H1 (cell line): ENCODE measurements at regions not wholly inside any gene's neighbourhood (a gene's known extent, or its start where the extent isn't known, plus 50 kb on each side); places are given as distances from the start of the nearest gene placed in this dataset.

Experiments used
- CTCF ChIA-PET: fragments of 300-600 bp; sonication (Branson Sonifier 250); formaldehyde crosslinking; loops from one replicate; lab custom pipeline; 2021; ENCODE audit not compliant: partially characterized antibody; lab: Charles Lee
- POLR2A ChIA-PET: fragments of 300-600 bp; sonication (Branson Sonifier 250); formaldehyde crosslinking; loops from one replicate; lab custom pipeline; 2021; ENCODE audit warnings: inconsistent platforms; ENCODE audit not compliant: partially characterized antibody; lab: Charles Lee
- DNase-seq, 2 experiments: peaks; one replicate each; pipeline versions ENCODE4 v3.0.0 to v3.0.0-alpha.2; 2010 to 2022; ENCODE audit warnings: low spot score in 2 of 2, low read depth in 1 of 2, mixed read lengths in 1 of 2
- FAIRE-seq: peaks from 2 replicates; lab custom pipeline; 2011; peaks lifted over from hg19 to GRCh38; lab: Jason Lieb, UNC
- H2AFZ ChIP-seq: 2 replicates; pipeline ENCODE4 v1.8.1; 2012; ENCODE audit warnings: low read length, inconsistent platforms
- H2AK5ac ChIP-seq: 2 replicates; pipeline ENCODE4 v1.6.1; 2013; ENCODE audit warnings: low read depth, low read length
- H2BK120ac ChIP-seq: replicated peaks from 2 replicates; pipeline ENCODE3; 2013; ENCODE audit warnings: low read depth, low read length, inconsistent platforms
- H2BK12ac ChIP-seq: 2 replicates; pipeline ENCODE4 v1.6.1; 2013; ENCODE audit warnings: low read depth, low read length
- H2BK15ac ChIP-seq: 2 replicates; pipeline ENCODE4 v1.6.1; 2013; ENCODE audit warnings: low read length
- H2BK20ac ChIP-seq: 2 replicates; pipeline ENCODE4 v1.6.1; 2013; ENCODE audit warnings: low read length
- H2BK5ac ChIP-seq: 2 replicates; pipeline ENCODE4 v1.6.1; 2013; ENCODE audit warnings: low read depth, low read length
- H3K14ac ChIP-seq: 2 replicates; pipeline ENCODE4 v1.6.1; 2013; ENCODE audit warnings: inconsistent platforms; ENCODE audit not compliant: insufficient read length
- H3K18ac ChIP-seq: 2 replicates; pipeline ENCODE4 v1.6.1; 2013; ENCODE audit warnings: low read length; ENCODE audit errors: extremely low read depth
- H3K23ac ChIP-seq: 2 replicates; pipeline ENCODE4 v1.6.1; 2013; ENCODE audit warnings: inconsistent platforms; ENCODE audit not compliant: insufficient read length
- H3K23me2 ChIP-seq: 2 replicates; pipeline ENCODE4 v1.6.1; 2013; ENCODE audit warnings: low read depth, low read length
- H3K27ac ChIP-seq: 2 replicates; pipeline ENCODE4 v1.6.1; 2011; ENCODE audit warnings: low read depth, low read length, inconsistent platforms
- H3K27me3 ChIP-seq, 4 experiments: replicated peaks in 1 of 4; 1 replicate in 1 of 4; 2 replicates in 3 of 4; pipeline versions ENCODE4 v1.6.1 to v1.8.1; 2011 to 2013; ENCODE audit warnings: low read length in 3 of 4, mild to moderate bottlenecking in 3 of 4, inconsistent platforms in 2 of 4, mixed read lengths in 2 of 4, moderate library complexity in 1 of 4; ENCODE audit not compliant: control insufficient read depth in 3 of 4, insufficient read depth in 3 of 4; ENCODE audit errors: extremely low read depth in 1 of 4
- H3K36me3 ChIP-seq, 4 experiments: 2 replicates each; pipeline versions ENCODE4 v1.6.1 to v1.8.1; 2011 to 2013; ENCODE audit warnings: mild to moderate bottlenecking in 4 of 4, low read length in 3 of 4, moderate library complexity in 2 of 4, control low read depth in 1 of 4, inconsistent platforms in 1 of 4; ENCODE audit not compliant: insufficient read depth in 4 of 4, control insufficient read depth in 2 of 4
- H3K4ac ChIP-seq: replicated peaks from 2 replicates; pipeline ENCODE3; 2013; ENCODE audit warnings: low read length, low read depth, mixed read lengths, inconsistent platforms; ENCODE audit not compliant: insufficient read length
- H3K4me1 ChIP-seq, 4 experiments: replicated peaks in 1 of 4; 1 replicate in 1 of 4; 2 replicates in 3 of 4; pipeline versions ENCODE4 v1.6.1 to v1.8.1; 2011 to 2013; ENCODE audit warnings: low read length in 3 of 4, inconsistent platforms in 2 of 4, mixed read lengths in 1 of 4; ENCODE audit not compliant: insufficient read depth in 4 of 4, control insufficient read depth in 3 of 4
- H3K4me2 ChIP-seq, 2 experiments: 2 replicates each; pipeline versions ENCODE4 v1.6.1 to v1.8.1; 2011 to 2013; ENCODE audit warnings: low read depth in 2 of 2, low read length in 2 of 2, control low read depth in 1 of 2, inconsistent platforms in 1 of 2, mild to moderate bottlenecking in 1 of 2; ENCODE audit not compliant: insufficient read depth in 1 of 2
- H3K4me3 ChIP-seq, 4 experiments: fragments of 200-600, 300-600 bp in 1 of 4; sonication (generic), shearing (Covaris generic), sonication (Bioruptor Twin) in 1 of 4; 2 replicates each; pipeline versions ENCODE4 v1.5.1 to v1.8.1; 2011 to 2016; ENCODE audit warnings: low read length in 4 of 4, low read depth in 3 of 4, control low read depth in 2 of 4, inconsistent platforms in 2 of 4, mild to moderate bottlenecking in 2 of 4, mixed read lengths in 1 of 4, moderate library complexity in 1 of 4; ENCODE audit not compliant: insufficient read depth in 2 of 4; ENCODE audit errors: extremely low read depth in 1 of 4
- H3K56ac ChIP-seq: replicated peaks from 2 replicates; pipeline ENCODE3; 2013; ENCODE audit warnings: low read depth, mild to moderate bottlenecking, mixed read lengths, low read length, inconsistent platforms; ENCODE audit not compliant: insufficient read length
- H3K79me1 ChIP-seq: 2 replicates; pipeline ENCODE4 v1.6.1; 2013; ENCODE audit warnings: low read depth, low read length, control low read depth
- H3K79me2 ChIP-seq, 2 experiments: 2 replicates each; pipeline versions ENCODE4 v1.6.1 to v1.8.1; 2012 to 2013; ENCODE audit warnings: low read length in 2 of 2, mild to moderate bottlenecking in 2 of 2, inconsistent platforms in 1 of 2; ENCODE audit not compliant: insufficient read depth in 2 of 2, control insufficient read depth in 1 of 2
- H3K9ac ChIP-seq, 4 experiments: replicated peaks in 1 of 4; 1 replicate in 1 of 4; 2 replicates in 3 of 4; pipeline versions ENCODE4 v1.6.1 to v1.8.1; 2011 to 2013; ENCODE audit warnings: low read depth in 3 of 4, low read length in 3 of 4, control low read depth in 2 of 4, mild to moderate bottlenecking in 2 of 4, moderate library complexity in 2 of 4, inconsistent platforms in 1 of 4; ENCODE audit errors: extremely low read depth in 1 of 4
- H3K9me3 ChIP-seq, 2 experiments: 2 replicates each; pipeline versions ENCODE4 v1.6.1 to v1.8.1; 2012 to 2013; ENCODE audit warnings: mild to moderate bottlenecking in 2 of 2, moderate library complexity in 2 of 2, control low read depth in 1 of 2, inconsistent platforms in 1 of 2, low read depth in 1 of 2, low read length in 1 of 2, mixed read lengths in 1 of 2; ENCODE audit not compliant: insufficient read depth in 2 of 2
- H4K20me1 ChIP-seq, 2 experiments: replicated peaks in 1 of 2; 2 replicates each; pipeline versions ENCODE3 to v1.8.1; 2011 to 2013; ENCODE audit warnings: inconsistent platforms in 2 of 2, low read length in 2 of 2, mild to moderate bottlenecking in 1 of 2; ENCODE audit not compliant: insufficient read depth in 2 of 2, control insufficient read depth in 1 of 2
- H4K5ac ChIP-seq: 2 replicates; pipeline ENCODE4 v1.6.1; 2013; ENCODE audit warnings: low read length, low read depth, mixed read lengths, inconsistent platforms; ENCODE audit not compliant: insufficient read length
- H4K8ac ChIP-seq: 2 replicates; pipeline ENCODE4 v1.8.0; 2013; ENCODE audit warnings: mild to moderate bottlenecking, moderate library complexity, low read length, inconsistent platforms; ENCODE audit not compliant: insufficient read depth; ENCODE audit errors: extremely low read depth
- H4K91ac ChIP-seq: replicated peaks from 2 replicates; pipeline ENCODE3; 2013; ENCODE audit warnings: low read length, mixed read lengths, inconsistent platforms; ENCODE audit not compliant: insufficient read length
- CBX5 ChIP-seq: fragments of 300-800, 300-1000 bp; sonication (generic); IDR thresholded peaks from 2 replicates; pipeline ENCODE4 v1.7.1; 2016; ENCODE audit warnings: antibody characterized with exemption, low read length, low read depth
- EGR1 ChIP-seq: IDR thresholded peaks from 2 replicates; pipeline ENCODE4 v1.6.1; 2011; ENCODE audit warnings: low read depth, low read length, borderline replicate concordance
- FOSL1 ChIP-seq: IDR thresholded peaks from 2 replicates; pipeline ENCODE4 v1.6.1; 2011; ENCODE audit warnings: mild to moderate bottlenecking, low read depth, low read length, moderate library complexity; ENCODE audit not compliant: insufficient read depth
- TEAD4 ChIP-seq: IDR thresholded peaks from 2 replicates; pipeline ENCODE4 v1.6.1; 2012; ENCODE audit warnings: low read depth, low read length, inconsistent platforms, mixed read lengths
- WGBS, 2 experiments: shearing (Covaris generic) in 1 of 2; methylation state at CpG; one replicate each; pipeline versions ENCODE4 v1.1.6 to v1.1.7; 2013 to 2015; ENCODE audit warnings: low lambda C conversion rate in 2 of 2, mixed read lengths in 2 of 2, inconsistent platforms in 1 of 2, low coverage in 1 of 2, missing lambda C conversion rate in 1 of 2; ENCODE audit not compliant: insufficient replicate concordance in 2 of 2, insufficient coverage in 1 of 2, insufficient read length in 1 of 2; ENCODE audit errors: extremely low coverage in 1 of 2, missing lambda C conversion rate in 1 of 2; 5-methylcytosine and 5-hydroxymethylcytosine counted together
- TF ChIP-seq, protein P1 (sequence below): IDR thresholded peaks from 2 replicates; pipeline ENCODE4 v1.6.1; 2012; ENCODE audit warnings: inconsistent platforms
- TF ChIP-seq, protein P2 (sequence below): IDR thresholded peaks from 2 replicates; pipeline ENCODE4 v1.6.1; 2011; ENCODE audit warnings: low read depth, mild to moderate bottlenecking, low read length; ENCODE audit not compliant: insufficient read depth

DNA sequence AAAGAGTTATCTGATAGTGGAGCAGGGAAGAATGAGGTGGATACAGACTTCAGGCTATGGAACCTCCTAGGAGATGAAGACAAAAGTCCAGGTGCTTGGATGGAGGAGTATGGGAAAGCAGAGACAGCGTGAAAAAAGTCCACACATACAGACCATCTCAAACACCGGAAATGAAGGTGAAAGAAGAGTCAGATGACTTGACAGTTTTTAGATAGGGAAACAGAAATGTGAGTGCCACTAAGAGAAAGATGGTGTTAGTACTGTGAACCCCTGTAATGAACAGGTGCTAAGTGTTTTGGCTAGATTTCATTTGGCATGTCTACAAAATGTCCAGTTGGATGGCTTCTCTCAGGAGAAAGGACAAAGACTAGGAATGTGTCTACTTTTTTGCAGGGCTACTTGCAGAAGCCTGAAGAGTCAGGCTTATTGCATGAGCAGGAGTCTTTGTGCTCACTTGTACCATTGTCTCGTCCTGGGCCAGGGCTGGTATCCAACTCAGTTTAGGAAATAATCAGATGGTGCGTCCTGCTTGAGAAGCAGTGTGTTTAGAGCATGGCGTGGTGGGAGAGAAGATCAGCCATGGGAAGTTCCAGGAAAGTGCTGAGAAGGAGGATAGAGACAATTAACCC, 90.6 kb upstream of the STARD4 start:
- no peak overlapping the region for H2BK15ac ChIP-seq
- no peaks in the 10 kb centered on the region for H4K20me1 ChIP-seq
- H4K91ac ChIP-seq: no peak overlapping the region
- H2BK20ac ChIP-seq: no peak overlapping the region
- H2BK5ac ChIP-seq: no peak overlapping the region
- 85% methylated on average over 5 of the region's 5 CpGs; no CpG with 5 or more reads in 1 of the 2 experiments for WGBS, 2 experiments
- H3K27ac ChIP-seq: no peak overlapping the region
- H2BK12ac ChIP-seq: no peak overlapping the region
- no peak overlapping the region for H3K4me3 ChIP-seq
- H3K9me3 ChIP-seq: no peaks in the 10 kb centered on the region
- H3K56ac ChIP-seq: no peak overlapping the region
- H2AFZ ChIP-seq: no peak overlapping the region
- no peaks in the 10 kb centered on the region for H3K23me2 ChIP-seq
- no peaks in the 10 kb centered on the region for H3K79me1 ChIP-seq
- no peaks in the 10 kb centered on the region for H3K79me2 ChIP-seq
- no peak overlapping the region for H2BK120ac ChIP-seq
- FAIRE-seq: no peak
- no peak overlapping the region for H3K23ac ChIP-seq
- H4K8ac ChIP-seq: no peak overlapping the region
- H3K9ac ChIP-seq: no peak overlapping the region
- CTCF ChIA-PET: interaction anchor here (1.0 kb wide), 1 partner anchor 14 kb away, joined by 3 read pairs; no protein-coding TSS in a partner anchor
- TF ChIP-seq TEAD4: no peak
- no peak for TF ChIP-seq FOSL1
- TF ChIP-seq, protein P1, sequence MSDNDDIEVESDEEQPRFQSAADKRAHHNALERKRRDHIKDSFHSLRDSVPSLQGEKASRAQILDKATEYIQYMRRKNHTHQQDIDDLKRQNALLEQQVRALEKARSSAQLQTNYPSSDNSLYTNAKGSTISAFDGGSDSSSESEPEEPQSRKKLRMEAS: no peak
- TF ChIP-seq, protein P2, sequence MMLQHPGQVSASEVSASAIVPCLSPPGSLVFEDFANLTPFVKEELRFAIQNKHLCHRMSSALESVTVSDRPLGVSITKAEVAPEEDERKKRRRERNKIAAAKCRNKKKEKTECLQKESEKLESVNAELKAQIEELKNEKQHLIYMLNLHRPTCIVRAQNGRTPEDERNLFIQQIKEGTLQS: no peak
- TF ChIP-seq EGR1: no peak
- no peak for TF ChIP-seq CBX5
- no peak overlapping the region for H3K18ac ChIP-seq
- no peak overlapping the region for H3K4me2 ChIP-seq
- no peaks in the 10 kb centered on the region for H3K36me3 ChIP-seq
- H2AK5ac ChIP-seq: no peak overlapping the region
- H3K27me3 ChIP-seq: no peaks in the 10 kb centered on the region
- H3K4ac ChIP-seq: no peak overlapping the region
- DNase-seq: no peak
- no peak overlapping the region for H3K14ac ChIP-seq
- POLR2A ChIA-PET: no interaction called here
- H3K4me1 ChIP-seq: peaks cover 0 to 2% (median under 1%) of the 10 kb centered on the region in 4 experiments; a peak in 1 of 7 replicates
- H4K5ac ChIP-seq: no peak overlapping the region
